ENCODE measurements at regions not wholly inside any gene's neighbourhood (a gene's known extent, or its start where the extent isn't known, plus 50 kb on each side); places are given as distances from the start of the nearest gene placed in this dataset.

DNA sequence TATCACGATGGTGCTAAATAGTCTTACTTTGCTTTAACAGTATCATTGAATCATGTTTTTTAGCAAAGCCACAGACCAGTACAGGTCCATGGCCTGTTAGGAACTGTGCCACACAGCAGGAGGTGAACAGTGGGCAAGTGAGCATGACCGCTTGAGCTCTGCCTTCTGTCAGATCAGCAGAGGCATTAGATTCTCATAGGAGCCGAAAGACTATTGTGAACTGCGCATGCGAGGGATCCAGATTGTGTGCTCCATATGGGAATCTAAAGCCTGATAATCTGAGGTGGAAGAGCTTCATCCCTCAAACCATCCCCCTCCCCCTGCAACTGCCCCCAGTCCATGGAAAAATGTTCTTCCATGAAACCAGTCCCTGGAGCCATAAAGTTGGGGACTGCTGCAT is 102.3 kb upstream of the OSR1 start:
- H3K27me3 Mint-ChIP-seq = no peaks in the 10 kb centered on the region
- Histone ChIP-seq H3K4me1 (ENCODE audit: control insufficient read depth, insufficient read depth, low read length, poor library complexity, severe bottlenecking) (no peaks in the 10 kb centered on the region), H3K27ac (ENCODE audit: insufficient read depth, low read length, poor library complexity, severe bottlenecking) (no peak overlapping the region), H3K27me3 (ENCODE audit: control insufficient read depth, insufficient read depth, low read length) (no peaks in the 10 kb centered on the region), H3K9me3 (ENCODE audit: control insufficient read depth in 2 of 2, low read length in 2 of 2) (no peaks in the 10 kb centered on the region), H3K4me3 (ENCODE audit: low read depth, low read length) (no peak overlapping the region), H3K36me3 (ENCODE audit: control insufficient read depth, insufficient read depth, low read length) (no peaks in the 10 kb centered on the region)
- no peak overlapping the region for H3K4me3 Mint-ChIP-seq
- no peaks in the 10 kb centered on the region for H3K36me3 Mint-ChIP-seq
- no peak overlapping the region for H3K27ac Mint-ChIP-seq
- DNase-seq (no peak), ATAC-seq (ENCODE audit: low read depth in 2 of 2) (no peak)
- peaks cover 0 to 7% (median 0%) of the 10 kb centered on the region in 7 donors for H3K9me3 Mint-ChIP-seq
- peaks cover 0 to 2% (median 0%) of the 10 kb centered on the region in 4 donors for H3K4me1 Mint-ChIP-seq

DNA sequence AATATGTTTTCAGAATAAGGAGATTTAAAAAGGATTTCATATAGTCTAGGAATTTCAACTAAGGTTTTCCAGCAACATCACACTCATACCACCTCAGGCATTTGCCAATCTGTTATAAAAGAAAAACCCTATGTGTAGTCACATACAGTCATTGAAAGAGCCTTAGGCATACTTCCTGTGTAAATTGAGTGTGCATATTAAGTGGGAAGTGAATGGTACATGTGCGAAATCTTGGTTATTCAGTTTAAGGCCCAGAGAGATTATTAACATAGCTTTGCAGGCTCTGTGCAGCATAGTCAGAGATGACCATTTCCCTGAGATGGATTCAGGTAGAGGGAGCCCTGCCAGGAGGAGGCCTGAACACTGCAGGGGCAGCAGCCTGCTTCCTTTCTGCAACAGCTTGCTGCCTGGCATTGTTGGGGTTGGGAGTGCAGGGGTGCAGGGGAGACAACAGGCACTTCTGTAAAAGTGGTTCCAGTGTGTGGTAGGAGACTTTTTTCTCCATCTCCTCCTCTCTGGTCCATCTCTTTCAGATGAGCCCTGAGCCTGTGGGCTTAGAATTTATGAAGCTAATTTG is 100.1 kb upstream of the OSR1 start:
- no peak for ATAC-seq (ENCODE audit: low read depth in 2 of 2)

DNA sequence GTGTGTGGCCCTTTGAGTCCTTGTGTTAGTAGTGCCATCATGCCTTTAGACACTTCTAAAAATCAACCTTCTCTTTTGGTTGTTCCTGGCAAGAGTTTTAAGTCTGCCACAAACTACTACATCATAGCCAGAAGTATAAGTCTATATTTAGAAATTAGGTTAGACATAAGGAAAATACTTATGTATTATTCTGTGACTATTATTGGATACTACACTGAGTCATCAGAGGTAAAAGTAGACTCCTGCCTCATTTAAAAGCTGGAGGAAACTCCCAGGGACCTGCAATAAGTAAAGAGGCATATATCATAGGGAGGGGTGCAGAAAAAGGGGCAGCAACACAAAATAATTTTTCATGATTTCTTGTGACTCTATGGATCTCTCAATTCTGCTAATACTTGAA is 99.4 kb upstream of the OSR1 start:
- Histone ChIP-seq H3K9me3 (ENCODE audit: control insufficient read depth in 2 of 2, low read length in 2 of 2) (no peaks in the 10 kb centered on the region), H3K36me3 (ENCODE audit: control insufficient read depth, insufficient read depth, low read length) (no peaks in the 10 kb centered on the region), H3K4me1 (ENCODE audit: control insufficient read depth, insufficient read depth, low read length, poor library complexity, severe bottlenecking) (no peaks in the 10 kb centered on the region), H3K27ac (ENCODE audit: insufficient read depth, low read length, poor library complexity, severe bottlenecking) (no peak overlapping the region), H3K27me3 (ENCODE audit: control insufficient read depth, insufficient read depth, low read length) (no peaks in the 10 kb centered on the region), H3K4me3 (ENCODE audit: low read depth, low read length) (no peak overlapping the region)
- Mint-ChIP-seq H3K4me1 (peaks cover 0 to 2% (median 0%) of the 10 kb centered on the region in 4 donors), H3K4me3 (no peak overlapping the region), H3K27me3 (no peaks in the 10 kb centered on the region), H3K27ac (no peak overlapping the region), H3K36me3 (no peaks in the 10 kb centered on the region), H3K9me3 (peaks cover 0 to 3% (median 0%) of the 10 kb centered on the region in 7 donors)
- no peak for DNase-seq
- no peak for ATAC-seq (ENCODE audit: low read depth in 2 of 2)

More for the DNA sequence above, 100.1 kb upstream of the OSR1 start:
- no peak overlapping the region for H3K4me3 ChIP-seq (ENCODE audit: low read depth, low read length)
- no peak for DNase-seq
- no peak overlapping the region for H3K27ac ChIP-seq (ENCODE audit: insufficient read depth, low read length, poor library complexity, severe bottlenecking)
- peaks cover 0 to 6% (median 0%) of the 10 kb centered on the region in 7 donors for H3K9me3 Mint-ChIP-seq
- no peaks in the 10 kb centered on the region for H3K4me1 ChIP-seq (ENCODE audit: control insufficient read depth, insufficient read depth, low read length, poor library complexity, severe bottlenecking)
- H3K9me3 ChIP-seq (ENCODE audit: control insufficient read depth in 2 of 2, low read length in 2 of 2) = no peaks in the 10 kb centered on the region
- no peaks in the 10 kb centered on the region for H3K36me3 ChIP-seq (ENCODE audit: control insufficient read depth, insufficient read depth, low read length)
- no peaks in the 10 kb centered on the region for H3K27me3 ChIP-seq (ENCODE audit: control insufficient read depth, insufficient read depth, low read length)
- no peaks in the 10 kb centered on the region for H3K27me3 Mint-ChIP-seq
- H3K4me3 Mint-ChIP-seq = no peak overlapping the region
- H3K4me1 Mint-ChIP-seq = peaks cover 0 to 2% (median 0%) of the 10 kb centered on the region in 4 donors
- H3K36me3 Mint-ChIP-seq = no peaks in the 10 kb centered on the region
- no peak overlapping the region for H3K27ac Mint-ChIP-seq

DNA sequence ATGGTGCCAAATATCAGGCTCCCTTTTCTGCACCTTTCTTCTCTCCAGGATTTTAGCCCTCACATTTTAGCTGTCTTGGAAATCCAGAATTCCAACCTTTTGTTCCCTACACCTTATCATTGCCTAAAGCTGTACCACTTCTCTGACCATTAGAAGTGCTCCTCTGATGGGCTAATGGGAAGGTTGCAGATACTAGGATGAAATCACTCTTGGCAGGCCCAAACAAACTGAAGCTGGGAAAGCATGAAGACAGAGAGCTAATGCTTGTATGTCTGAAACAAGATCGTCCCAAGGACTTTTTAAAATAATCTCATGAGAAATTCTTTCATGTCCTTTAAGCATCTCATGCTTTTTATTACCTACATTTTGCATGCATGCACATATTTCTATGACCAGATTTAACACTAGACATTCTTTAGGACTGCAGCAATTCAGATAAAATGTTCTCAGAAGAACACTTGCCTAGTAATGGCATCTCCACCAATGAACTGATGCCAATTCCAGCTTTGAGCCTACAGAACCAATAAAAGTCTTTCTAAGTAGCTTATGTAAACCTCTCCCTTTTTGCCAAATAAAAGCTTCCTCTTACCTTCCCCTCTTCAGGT is 98.4 kb upstream of the OSR1 start:
- no peak overlapping the region for H3K27ac ChIP-seq (ENCODE audit: insufficient read depth, low read length, poor library complexity, severe bottlenecking)
- no peaks in the 10 kb centered on the region for H3K4me1 ChIP-seq (ENCODE audit: control insufficient read depth, insufficient read depth, low read length, poor library complexity, severe bottlenecking)
- no peak overlapping the region for H3K27ac Mint-ChIP-seq
- H3K4me3 ChIP-seq (ENCODE audit: low read depth, low read length) = no peak overlapping the region
- H3K9me3 Mint-ChIP-seq = peaks cover 0 to 3% (median 0%) of the 10 kb centered on the region in 7 donors
- no peaks in the 10 kb centered on the region for H3K36me3 Mint-ChIP-seq
- H3K36me3 ChIP-seq (ENCODE audit: control insufficient read depth, insufficient read depth, low read length) = no peaks in the 10 kb centered on the region
- no peak overlapping the region for H3K4me3 Mint-ChIP-seq
- no peaks in the 10 kb centered on the region for H3K27me3 ChIP-seq (ENCODE audit: control insufficient read depth, insufficient read depth, low read length)
- DNase-seq (no peak), ATAC-seq (ENCODE audit: low read depth in 2 of 2) (no peak)
- no peaks in the 10 kb centered on the region for H3K27me3 Mint-ChIP-seq
- no peaks in the 10 kb centered on the region for H3K9me3 ChIP-seq (ENCODE audit: control insufficient read depth in 2 of 2, low read length in 2 of 2)
- H3K4me1 Mint-ChIP-seq = peaks cover 0 to under 1% (median 0%) of the 10 kb centered on the region in 4 donors

DNA sequence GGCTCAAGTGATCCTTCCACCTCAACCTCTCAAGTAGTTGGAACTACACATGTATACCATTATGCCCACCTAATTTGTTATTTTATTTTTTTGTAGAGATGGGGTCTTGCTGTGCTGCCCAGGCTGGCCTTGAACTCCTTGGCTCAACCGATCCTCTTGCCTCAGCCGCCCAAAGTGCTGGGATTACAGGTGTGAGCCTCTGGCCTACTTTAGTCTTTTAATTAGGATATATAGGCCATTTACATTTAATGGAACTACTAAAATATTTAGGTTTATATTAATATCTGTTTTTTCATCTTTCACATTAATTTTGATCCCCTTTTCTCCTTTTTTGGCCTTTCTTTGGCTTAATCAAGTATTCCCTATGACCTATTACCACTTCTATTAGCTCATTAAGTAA is 95.7 kb upstream of the OSR1 start:
- Histone ChIP-seq H3K27me3 (ENCODE audit: control insufficient read depth, insufficient read depth, low read length) (no peaks in the 10 kb centered on the region), H3K9me3 (ENCODE audit: control insufficient read depth in 2 of 2, low read length in 2 of 2) (no peaks in the 10 kb centered on the region), H3K4me1 (ENCODE audit: control insufficient read depth, insufficient read depth, low read length, poor library complexity, severe bottlenecking) (no peaks in the 10 kb centered on the region), H3K36me3 (ENCODE audit: control insufficient read depth, insufficient read depth, low read length) (no peaks in the 10 kb centered on the region), H3K4me3 (ENCODE audit: low read depth, low read length) (no peak overlapping the region), H3K27ac (ENCODE audit: insufficient read depth, low read length, poor library complexity, severe bottlenecking) (no peak overlapping the region)
- Mint-ChIP-seq H3K36me3 (no peaks in the 10 kb centered on the region), H3K9me3 (peaks cover 0 to 4% (median 0%) of the 10 kb centered on the region in 7 donors), H3K4me3 (no peak overlapping the region), H3K27me3 (no peaks in the 10 kb centered on the region), H3K27ac (no peak overlapping the region), H3K4me1 (no peaks in the 10 kb centered on the region)
- DNase-seq (no peak), ATAC-seq (ENCODE audit: low read depth in 2 of 2) (no peak)

DNA sequence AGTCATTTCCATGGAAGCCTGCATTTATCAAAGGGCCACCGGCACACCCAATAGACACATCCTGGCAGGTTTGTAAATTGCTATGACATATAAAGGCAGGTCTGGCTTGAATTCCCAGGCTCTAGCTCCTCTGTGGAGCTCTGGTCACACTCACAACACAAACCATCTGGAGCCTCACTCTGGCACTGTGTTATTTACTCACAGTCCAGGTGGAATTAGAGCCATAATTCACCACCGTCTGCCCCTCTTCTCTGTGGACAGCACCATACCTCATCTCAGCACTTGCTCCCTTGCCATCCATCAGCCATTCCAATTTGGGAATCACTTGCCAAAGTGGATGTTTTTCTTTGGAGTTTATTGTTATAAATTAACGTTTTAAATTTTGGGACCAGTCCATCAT is 84.3 kb upstream of the OSR1 start:
- H3K4me1 Mint-ChIP-seq = no peaks in the 10 kb centered on the region
- peaks cover 0 to 9% (median 3%) of the 10 kb centered on the region in 7 donors for H3K9me3 Mint-ChIP-seq
- ATAC-seq (ENCODE audit: low read depth in 2 of 2) (no peak), DNase-seq (no peak)
- Histone ChIP-seq H3K9me3 (ENCODE audit: control insufficient read depth in 2 of 2, low read length in 2 of 2) (no peaks in the 10 kb centered on the region), H3K4me3 (ENCODE audit: low read depth, low read length) (no peak overlapping the region), H3K27ac (ENCODE audit: insufficient read depth, low read length, poor library complexity, severe bottlenecking) (no peak overlapping the region), H3K36me3 (ENCODE audit: control insufficient read depth, insufficient read depth, low read length) (no peaks in the 10 kb centered on the region), H3K27me3 (ENCODE audit: control insufficient read depth, insufficient read depth, low read length) (no peaks in the 10 kb centered on the region), H3K4me1 (ENCODE audit: control insufficient read depth, insufficient read depth, low read length, poor library complexity, severe bottlenecking) (no peaks in the 10 kb centered on the region)
- no peak overlapping the region for H3K4me3 Mint-ChIP-seq
- H3K27ac Mint-ChIP-seq = no peak overlapping the region
- no peaks in the 10 kb centered on the region for H3K36me3 Mint-ChIP-seq
- H3K27me3 Mint-ChIP-seq = peaks cover 8% of the 10 kb centered on the region

DNA sequence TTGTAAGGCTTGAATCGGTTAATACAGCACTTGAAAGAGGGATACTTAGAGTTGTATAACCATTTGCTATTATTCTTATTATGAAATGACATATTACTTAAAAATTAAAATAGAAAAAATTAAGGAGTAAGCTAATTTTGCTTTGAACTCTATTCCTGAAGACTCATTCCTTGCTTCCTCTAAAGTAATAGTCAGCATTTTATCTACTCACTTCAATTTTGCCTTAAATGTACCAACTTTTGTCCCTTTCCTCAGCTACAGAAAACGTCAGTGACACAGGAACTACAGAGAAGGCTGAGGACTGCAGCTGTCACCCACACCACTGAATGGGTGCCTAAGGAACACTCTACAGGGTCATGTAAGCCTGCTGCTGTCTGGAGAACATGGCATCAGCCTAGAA is 80.7 kb upstream of the OSR1 start:
- H3K27me3 ChIP-seq (ENCODE audit: control insufficient read depth, insufficient read depth, low read length) = no peaks in the 10 kb centered on the region
- Mint-ChIP-seq H3K4me1 (no peaks in the 10 kb centered on the region), H3K36me3 (no peaks in the 10 kb centered on the region), H3K9me3 (peaks cover 0 to 9% (median 0%) of the 10 kb centered on the region in 7 donors), H3K27me3 (peaks cover 13% of the 10 kb centered on the region), H3K4me3 (no peak overlapping the region), H3K27ac (no peak overlapping the region)
- H3K36me3 ChIP-seq (ENCODE audit: control insufficient read depth, insufficient read depth, low read length) = no peaks in the 10 kb centered on the region
- H3K4me1 ChIP-seq (ENCODE audit: control insufficient read depth, insufficient read depth, low read length, poor library complexity, severe bottlenecking) = no peaks in the 10 kb centered on the region
- H3K9me3 ChIP-seq (ENCODE audit: control insufficient read depth in 2 of 2, low read length in 2 of 2) = no peaks in the 10 kb centered on the region
- DNase-seq (no peak), ATAC-seq (ENCODE audit: low read depth in 2 of 2) (no peak)
- H3K27ac ChIP-seq (ENCODE audit: insufficient read depth, low read length, poor library complexity, severe bottlenecking) = no peak overlapping the region
- H3K4me3 ChIP-seq (ENCODE audit: low read depth, low read length) = no peak overlapping the region

DNA sequence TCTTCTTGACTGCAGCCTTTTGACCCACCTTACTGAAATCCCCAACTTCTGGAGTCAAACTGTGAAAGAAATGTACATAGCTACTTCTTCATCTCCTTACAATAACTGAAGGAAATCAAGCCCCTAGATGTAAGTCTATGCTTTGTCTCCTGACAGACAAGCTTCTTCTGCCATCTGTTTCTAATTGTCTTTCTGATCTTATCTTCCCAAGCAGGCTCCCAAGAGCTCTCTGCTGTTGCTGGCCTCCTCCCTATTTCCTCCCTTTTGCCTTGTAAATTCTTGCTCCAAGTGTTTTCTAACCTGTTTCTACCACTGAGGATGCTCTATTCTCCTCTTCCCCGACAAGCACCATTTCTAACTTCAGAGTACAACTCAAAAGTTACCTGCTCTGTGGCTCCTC is 77.4 kb upstream of the OSR1 start:
- Mint-ChIP-seq H3K36me3 (no peaks in the 10 kb centered on the region), H3K27ac (no peak overlapping the region), H3K27me3 (peaks cover 13% of the 10 kb centered on the region), H3K4me3 (no peak overlapping the region), H3K9me3 (peaks cover 0 to 2% (median 0%) of the 10 kb centered on the region in 7 donors), H3K4me1 (no peaks in the 10 kb centered on the region)
- Histone ChIP-seq H3K4me1 (ENCODE audit: control insufficient read depth, insufficient read depth, low read length, poor library complexity, severe bottlenecking) (no peaks in the 10 kb centered on the region), H3K9me3 (ENCODE audit: control insufficient read depth in 2 of 2, low read length in 2 of 2) (no peaks in the 10 kb centered on the region), H3K27ac (ENCODE audit: insufficient read depth, low read length, poor library complexity, severe bottlenecking) (no peak overlapping the region), H3K27me3 (ENCODE audit: control insufficient read depth, insufficient read depth, low read length) (no peaks in the 10 kb centered on the region), H3K36me3 (ENCODE audit: control insufficient read depth, insufficient read depth, low read length) (no peaks in the 10 kb centered on the region), H3K4me3 (ENCODE audit: low read depth, low read length) (no peak overlapping the region)
- DNase-seq = no peak
- ATAC-seq (ENCODE audit: low read depth in 2 of 2) = no peak

All from CD4-positive, CD25-positive, alpha-beta regulatory T cell (primary cell).